ENCODE measurements at regions not wholly inside any gene's neighbourhood (a gene's known extent, or its start where the extent isn't known, plus 50 kb on each side); places are given as distances from the start of the nearest gene placed in this dataset.

DNA sequence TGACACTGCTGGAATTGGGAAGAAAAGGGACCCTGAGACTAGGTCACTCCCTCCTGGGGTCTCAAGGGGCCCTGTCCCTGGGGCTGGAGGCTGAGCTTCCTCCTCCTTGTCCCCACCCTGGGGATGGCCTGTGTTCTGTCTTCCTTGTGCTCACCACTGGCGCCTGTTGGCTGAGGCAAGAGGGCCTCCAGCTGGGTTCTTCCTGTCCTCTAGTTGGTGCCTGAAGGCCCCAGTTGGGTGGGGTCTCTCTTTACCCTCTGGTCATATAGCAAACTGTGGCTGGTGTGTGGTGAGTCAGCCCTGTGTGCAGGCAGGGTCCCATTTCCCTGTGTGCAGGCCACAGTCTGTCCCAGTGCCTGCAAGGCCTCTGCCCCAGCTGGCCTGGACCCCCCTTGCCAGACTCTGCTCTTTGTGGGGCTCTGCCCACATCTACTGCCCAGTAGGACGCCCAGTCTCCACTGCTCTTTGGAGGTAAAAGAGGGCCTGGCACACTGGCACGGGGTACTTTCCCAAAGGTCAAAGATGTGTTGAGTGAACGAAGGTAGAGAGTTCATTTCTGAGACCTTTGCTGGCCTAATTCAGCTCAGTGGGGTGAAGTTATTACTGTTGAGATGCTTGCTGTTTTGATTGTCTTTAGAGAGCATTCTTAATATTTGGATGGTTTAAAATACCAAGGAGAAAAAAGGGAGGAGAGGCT is 55.1 kb upstream of the CLDN5 start:
- Histone ChIP-seq H3K9me3 (no peaks in the 10 kb centered on the region), H3K36me3 (no peaks in the 10 kb centered on the region), H3K27me3 (no peaks in the 10 kb centered on the region), H3K27ac (peak overlapping the region in 1 of 2 donors; percentile 31), H3K4me3 (no peak overlapping the region), H3K4me1 (no peaks in the 10 kb centered on the region)
- DNase-seq, result no peak
- TF ChIP-seq, protein P1, sequence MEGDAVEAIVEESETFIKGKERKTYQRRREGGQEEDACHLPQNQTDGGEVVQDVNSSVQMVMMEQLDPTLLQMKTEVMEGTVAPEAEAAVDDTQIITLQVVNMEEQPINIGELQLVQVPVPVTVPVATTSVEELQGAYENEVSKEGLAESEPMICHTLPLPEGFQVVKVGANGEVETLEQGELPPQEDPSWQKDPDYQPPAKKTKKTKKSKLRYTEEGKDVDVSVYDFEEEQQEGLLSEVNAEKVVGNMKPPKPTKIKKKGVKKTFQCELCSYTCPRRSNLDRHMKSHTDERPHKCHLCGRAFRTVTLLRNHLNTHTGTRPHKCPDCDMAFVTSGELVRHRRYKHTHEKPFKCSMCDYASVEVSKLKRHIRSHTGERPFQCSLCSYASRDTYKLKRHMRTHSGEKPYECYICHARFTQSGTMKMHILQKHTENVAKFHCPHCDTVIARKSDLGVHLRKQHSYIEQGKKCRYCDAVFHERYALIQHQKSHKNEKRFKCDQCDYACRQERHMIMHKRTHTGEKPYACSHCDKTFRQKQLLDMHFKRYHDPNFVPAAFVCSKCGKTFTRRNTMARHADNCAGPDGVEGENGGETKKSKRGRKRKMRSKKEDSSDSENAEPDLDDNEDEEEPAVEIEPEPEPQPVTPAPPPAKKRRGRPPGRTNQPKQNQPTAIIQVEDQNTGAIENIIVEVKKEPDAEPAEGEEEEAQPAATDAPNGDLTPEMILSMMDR (IDR thresholded peaks at IDR 0.05), result no peak
- intact Hi-C loops (cut with DNase I; ENCODE audit: low total_unique reads), result loop anchor here (10.0 kb wide), 1 partner anchor 64 kb away; no protein-coding TSS in a partner anchor

DNA sequence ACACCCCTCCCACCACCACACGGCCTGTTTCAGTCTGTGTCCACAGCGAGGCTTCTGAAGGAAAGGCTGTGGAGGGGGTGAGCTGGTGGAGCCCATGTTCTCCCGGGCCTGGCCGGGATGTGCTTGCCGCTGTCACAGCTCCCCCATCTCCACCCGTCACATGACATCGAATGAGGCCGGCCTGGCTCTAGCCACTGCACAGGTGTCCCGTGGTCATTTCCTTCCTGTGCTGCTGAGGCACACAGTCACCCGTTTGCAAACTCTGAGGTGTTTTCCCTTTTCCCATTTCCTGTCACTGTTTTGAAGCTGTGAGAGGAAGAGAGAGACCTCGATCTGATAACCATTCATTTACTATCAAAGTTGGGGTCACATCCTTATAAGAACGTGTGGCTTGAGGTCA is 55.7 kb upstream of the CLDN5 start:
- peak overlapping the region in 1 of 2 donors; percentile 31 for H3K27ac ChIP-seq
- TF ChIP-seq POLR2A (IDR thresholded peaks at IDR 0.05), result no peak
- TF ChIP-seq, protein P1 (IDR thresholded peaks at IDR 0.05), result no peak
- no peaks in the 10 kb centered on the region for H3K36me3 ChIP-seq
- H3K9me3 ChIP-seq, result no peaks in the 10 kb centered on the region
- H3K4me1 ChIP-seq, result no peaks in the 10 kb centered on the region
- DNase-seq, result peak in 1 of 2 donors; percentile 62
- H3K27me3 ChIP-seq, result no peaks in the 10 kb centered on the region
- H3K4me3 ChIP-seq, result no peak overlapping the region
- intact Hi-C loops (cut with DNase I; ENCODE audit: low total_unique reads), result loop anchor here (10.0 kb wide), 1 partner anchor 65 kb away; no protein-coding TSS in a partner anchor

DNA sequence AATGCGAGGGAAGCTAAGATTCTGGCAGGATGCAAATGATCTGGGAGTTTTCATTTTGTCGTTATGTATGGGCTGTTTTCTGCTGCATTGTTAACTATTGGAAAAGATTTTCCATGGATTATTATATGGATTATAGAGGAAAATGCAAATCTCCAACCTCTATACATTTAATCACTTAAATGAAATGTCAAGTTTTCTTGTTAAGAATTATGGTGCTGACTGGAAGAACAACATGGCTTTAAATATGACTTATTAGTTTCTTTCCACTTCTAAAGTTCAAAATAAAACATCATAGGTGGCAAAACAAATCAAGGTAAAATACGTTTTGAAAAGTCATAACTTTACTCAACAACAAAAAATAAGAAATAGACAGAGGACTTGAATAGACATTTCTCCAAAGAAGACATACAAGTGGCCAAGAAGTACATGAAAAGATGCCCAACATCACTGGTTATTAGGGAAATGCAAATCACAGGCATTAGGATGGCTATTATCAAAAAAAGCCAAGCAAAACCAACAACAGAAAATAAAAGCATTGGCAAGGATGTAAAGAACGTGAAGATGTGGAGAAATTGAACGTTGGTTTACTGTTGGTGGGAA is 56.2 kb upstream of the CLDN5 start:
- DNase-seq, result no peak
- Histone ChIP-seq H3K4me1 (no peaks in the 10 kb centered on the region), H3K36me3 (no peaks in the 10 kb centered on the region), H3K27me3 (no peaks in the 10 kb centered on the region), H3K9me3 (no peaks in the 10 kb centered on the region), H3K27ac (no peak overlapping the region), H3K4me3 (no peak overlapping the region)
- intact Hi-C loops (cut with DNase I; ENCODE audit: low total_unique reads), result no loop called here
- TF ChIP-seq, protein P1 (IDR thresholded peaks at IDR 0.05), result no peak
- no peak for TF ChIP-seq POLR2A (IDR thresholded peaks at IDR 0.05)

DNA sequence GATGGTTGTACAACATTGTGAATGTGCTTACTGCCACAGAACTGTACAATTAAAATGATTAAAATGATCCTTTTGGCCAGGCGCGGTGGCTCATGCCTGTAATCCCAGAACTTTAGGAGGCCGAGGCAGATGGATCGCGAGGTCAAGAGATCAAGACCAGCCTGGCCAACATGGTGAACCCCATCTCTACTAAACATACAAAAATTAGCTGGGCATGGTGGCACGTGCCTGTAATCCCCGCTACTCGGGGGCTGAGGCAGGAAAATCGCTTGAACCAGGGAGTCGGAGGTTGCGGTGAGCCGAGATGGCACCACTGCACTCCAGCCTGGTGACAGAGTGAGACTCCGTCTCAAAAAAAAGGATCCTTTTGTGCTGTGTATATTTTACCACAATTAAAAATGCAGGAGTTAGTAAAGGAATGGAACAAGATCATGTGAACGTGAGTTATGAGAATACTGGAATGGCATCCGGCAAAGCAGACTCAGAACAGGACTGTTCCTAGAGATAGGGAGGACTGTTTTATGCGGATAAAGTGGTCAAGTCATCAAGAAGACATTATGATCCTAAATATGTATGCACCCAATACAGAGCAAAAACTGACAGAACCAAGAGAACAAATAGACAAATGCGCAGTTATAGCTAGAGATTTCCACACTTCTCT is 58.0 kb upstream of the CLDN5 start:
- Histone ChIP-seq H3K4me3 (no peak overlapping the region), H3K4me1 (no peaks in the 10 kb centered on the region), H3K9me3 (no peaks in the 10 kb centered on the region), H3K27me3 (no peaks in the 10 kb centered on the region), H3K36me3 (no peaks in the 10 kb centered on the region), H3K27ac (no peak overlapping the region)
- intact Hi-C loops (cut with DNase I; ENCODE audit: low total_unique reads), result no loop called here
- TF ChIP-seq, protein P1 (IDR thresholded peaks at IDR 0.05), result no peak
- TF ChIP-seq POLR2A (IDR thresholded peaks at IDR 0.05), result no peak
- no peak for DNase-seq
